Brain microvascular endothelial cell (primary cell): ENCODE measurements at regions not wholly inside any gene's neighbourhood (a gene's known extent, or its start where the extent isn't known, plus 50 kb on each side); places are given as distances from the start of the nearest gene placed in this dataset.

Experiments
- DNase-seq: peaks from one replicate; pipeline ENCODE4 v3.0.0-alpha.2; 2020
- H3K27ac ChIP-seq: fragments of 250-450 bp; sonication (Bioruptor Pico); 2 replicates; pipeline ENCODE4 v1.5.1; 2020; ENCODE audit warnings: mild to moderate bottlenecking, moderate library complexity
- H3K27me3 ChIP-seq: fragments of 250-450 bp; sonication (Bioruptor Pico); replicated peaks from 2 replicates; pipeline ENCODE4 v1.5.1; 2020; ENCODE audit warnings: mild to moderate bottlenecking
- H3K36me3 ChIP-seq: fragments of 250-450 bp; sonication (Bioruptor Pico); replicated peaks from 2 replicates; pipeline ENCODE4 v1.5.1; 2020; ENCODE audit warnings: mild to moderate bottlenecking
- H3K4me3 ChIP-seq: 2 replicates; pipeline ENCODE4 v1.5.1; 2011; ENCODE audit warnings: low read depth, mild to moderate bottlenecking, control low read depth, low read length, moderate library complexity
- in situ Hi-C: cut with HindIII; loops from 2 replicates; pipeline ENCODE4 v1.10.0; 2017; ENCODE audit warnings: low sequenced_read_pairs, low pct_ligation_motif_present
- TF ChIP-seq, protein P1 (sequence below): IDR thresholded peaks from 2 replicates; pipeline ENCODE4 v1.5.1; 2011; ENCODE audit warnings: low read depth, mild to moderate bottlenecking, moderate library complexity, low read length, control low read depth, inconsistent platforms; ENCODE audit errors: missing control alignments

DNA sequence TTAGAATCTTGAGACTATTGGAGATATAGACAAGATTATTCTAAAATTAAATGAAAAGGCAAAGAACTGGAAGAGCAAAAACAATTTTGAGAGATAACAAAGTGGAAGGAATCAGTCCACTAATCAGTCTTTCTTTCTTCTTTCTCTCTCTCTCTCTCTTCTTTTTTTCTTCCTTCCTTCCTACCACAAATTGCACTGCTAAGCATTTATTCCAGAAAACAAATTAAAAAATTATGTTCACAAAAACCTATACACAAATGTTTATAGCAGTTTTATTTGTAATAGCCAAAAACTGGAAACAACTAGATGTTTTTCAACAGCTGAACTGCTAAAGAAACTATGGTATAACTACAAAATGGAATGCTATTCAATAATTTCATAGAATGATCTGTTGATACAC is 291.9 kb upstream of the FTMT start:
- TF ChIP-seq, protein P1, sequence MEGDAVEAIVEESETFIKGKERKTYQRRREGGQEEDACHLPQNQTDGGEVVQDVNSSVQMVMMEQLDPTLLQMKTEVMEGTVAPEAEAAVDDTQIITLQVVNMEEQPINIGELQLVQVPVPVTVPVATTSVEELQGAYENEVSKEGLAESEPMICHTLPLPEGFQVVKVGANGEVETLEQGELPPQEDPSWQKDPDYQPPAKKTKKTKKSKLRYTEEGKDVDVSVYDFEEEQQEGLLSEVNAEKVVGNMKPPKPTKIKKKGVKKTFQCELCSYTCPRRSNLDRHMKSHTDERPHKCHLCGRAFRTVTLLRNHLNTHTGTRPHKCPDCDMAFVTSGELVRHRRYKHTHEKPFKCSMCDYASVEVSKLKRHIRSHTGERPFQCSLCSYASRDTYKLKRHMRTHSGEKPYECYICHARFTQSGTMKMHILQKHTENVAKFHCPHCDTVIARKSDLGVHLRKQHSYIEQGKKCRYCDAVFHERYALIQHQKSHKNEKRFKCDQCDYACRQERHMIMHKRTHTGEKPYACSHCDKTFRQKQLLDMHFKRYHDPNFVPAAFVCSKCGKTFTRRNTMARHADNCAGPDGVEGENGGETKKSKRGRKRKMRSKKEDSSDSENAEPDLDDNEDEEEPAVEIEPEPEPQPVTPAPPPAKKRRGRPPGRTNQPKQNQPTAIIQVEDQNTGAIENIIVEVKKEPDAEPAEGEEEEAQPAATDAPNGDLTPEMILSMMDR, result no peak
- H3K4me3 ChIP-seq, result no peak overlapping the region
- no peak overlapping the region for H3K27ac ChIP-seq
- H3K27me3 ChIP-seq, result no peaks in the 10 kb centered on the region
- no peak for DNase-seq
- in situ Hi-C loops, result no loop called here
- H3K36me3 ChIP-seq, result no peaks in the 10 kb centered on the region

DNA sequence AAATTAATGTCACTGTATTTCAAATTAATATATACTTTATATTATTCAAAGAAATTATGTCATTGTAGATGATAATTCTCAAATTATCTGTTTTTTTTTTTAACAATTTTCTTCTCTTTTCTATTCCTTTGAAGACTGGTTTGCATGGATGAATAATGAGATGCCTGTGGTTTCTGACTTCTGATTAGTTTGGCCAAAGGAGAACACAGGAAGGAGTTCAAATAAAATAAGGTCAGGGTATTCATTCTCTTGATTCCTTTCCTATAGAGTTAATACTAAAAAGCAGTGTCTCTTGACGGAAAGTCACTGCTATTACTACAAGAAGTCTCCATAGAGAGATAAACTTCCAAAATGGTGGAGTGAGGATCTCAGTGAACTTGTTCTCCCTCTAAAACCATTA is 279.6 kb upstream of the FTMT start:
- no peak for DNase-seq
- Histone ChIP-seq H3K4me3 (no peak overlapping the region), H3K36me3 (no peaks in the 10 kb centered on the region), H3K27me3 (no peaks in the 10 kb centered on the region), H3K27ac (no peak overlapping the region)
- in situ Hi-C loops, result no loop called here
- TF ChIP-seq, protein P1, result no peak

- TF ChIP-seq, protein P1, result no peak
- DNase-seq, result no peak
- Histone ChIP-seq H3K27me3 (no peaks in the 10 kb centered on the region), H3K36me3 (no peaks in the 10 kb centered on the region), H3K4me3 (no peak overlapping the region), H3K27ac (no peak overlapping the region)
- in situ Hi-C loops, result no loop called here
Measured at GRCh38 chr5:121573721-121574382, 277.8 kb upstream of the FTMT start.

DNA sequence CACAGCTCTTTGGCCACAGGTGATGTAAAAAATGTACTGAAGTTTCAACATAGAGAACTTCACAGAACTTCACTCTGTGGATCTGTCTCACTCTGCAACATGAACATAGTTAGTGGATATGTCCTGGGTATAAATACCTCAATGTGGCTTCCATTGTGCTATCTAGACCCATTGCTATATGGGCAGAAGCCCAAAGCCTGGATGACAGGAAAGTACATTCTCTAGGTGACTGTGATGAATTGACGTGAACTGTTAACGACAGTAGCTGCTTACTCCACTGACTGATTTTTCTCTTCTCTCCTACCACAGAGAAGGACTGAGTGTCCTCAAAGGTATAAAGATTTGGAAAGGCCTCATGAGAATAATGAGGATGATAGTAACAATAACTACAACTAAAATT is 270.1 kb upstream of the FTMT start:
- no peaks in the 10 kb centered on the region for H3K27me3 ChIP-seq
- H3K36me3 ChIP-seq, result no peaks in the 10 kb centered on the region
- DNase-seq, result no peak
- no peak overlapping the region for H3K27ac ChIP-seq
- no peak overlapping the region for H3K4me3 ChIP-seq
- in situ Hi-C loops, result no loop called here
- TF ChIP-seq, protein P1, result no peak

DNA sequence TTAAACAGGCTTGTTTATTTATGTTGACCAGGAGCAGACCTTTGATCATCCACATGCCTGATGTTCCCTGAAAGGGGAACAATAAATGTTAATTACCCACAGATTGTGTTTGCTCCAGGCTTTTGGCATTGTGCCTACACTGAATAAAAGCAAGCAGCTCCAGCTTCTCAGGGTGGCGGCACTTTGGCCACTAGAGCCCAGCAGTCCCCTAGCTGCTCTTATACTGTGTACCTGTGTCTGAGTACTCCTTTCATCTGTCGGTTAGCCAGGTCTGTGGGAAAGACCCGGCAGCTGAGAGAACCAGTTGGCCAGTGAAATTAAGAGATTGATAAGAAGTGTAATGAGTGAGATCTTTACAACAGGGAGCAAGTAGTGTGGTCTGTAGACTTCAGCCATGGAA is 254.8 kb upstream of the FTMT start:
- in situ Hi-C loops, result no loop called here
- H3K4me3 ChIP-seq, result no peak overlapping the region
- no peaks in the 10 kb centered on the region for H3K36me3 ChIP-seq
- no peaks in the 10 kb centered on the region for H3K27me3 ChIP-seq
- TF ChIP-seq, protein P1, result no peak
- H3K27ac ChIP-seq, result no peak overlapping the region
- DNase-seq, result no peak

- Histone ChIP-seq H3K4me3 (no peak overlapping the region), H3K36me3 (no peaks in the 10 kb centered on the region), H3K27ac (no peak overlapping the region), H3K27me3 (no peaks in the 10 kb centered on the region)
- DNase-seq, result no peak
- in situ Hi-C loops, result no loop called here
- TF ChIP-seq, protein P1, result no peak
Measured at GRCh38 chr5:121608826-121609225, 242.9 kb upstream of the FTMT start.
